Esophagus (tissue), 2 donors: ENCODE measurements at regions not wholly inside any gene's neighbourhood (a gene's known extent, or its start where the extent isn't known, plus 50 kb on each side); places are given as distances from the start of the nearest gene placed in this dataset.

Experiments used
- H3K27ac ChIP-seq, 2 donors: one replicate each; pipeline ENCODE4 v1.5.1; 2013; ENCODE audit warnings: low read depth in 2 of 2, mild to moderate bottlenecking in 2 of 2, inconsistent platforms in 1 of 2, low read length in 1 of 2, moderate library complexity in 1 of 2
- H3K27me3 ChIP-seq, 2 donors: one replicate each; pipeline ENCODE4 v1.6.1; 2013; ENCODE audit warnings: low read length in 2 of 2, control low read depth in 1 of 2, mild to moderate bottlenecking in 1 of 2; ENCODE audit not compliant: insufficient read depth in 2 of 2, control insufficient read depth in 1 of 2
- H3K36me3 ChIP-seq, 2 donors: one replicate each; pipeline ENCODE4 v1.6.1; 2013; ENCODE audit warnings: low read length in 1 of 2; ENCODE audit not compliant: control insufficient read depth in 2 of 2, insufficient read depth in 2 of 2
- H3K4me1 ChIP-seq, 2 donors: one replicate each; pipeline ENCODE4 v1.6.1; 2013; ENCODE audit warnings: low read length in 1 of 2; ENCODE audit not compliant: control insufficient read depth in 2 of 2, insufficient read depth in 2 of 2
- H3K4me3 ChIP-seq, 2 donors: one replicate each; pipeline ENCODE4 v1.5.1; 2013; ENCODE audit warnings: low read length in 2 of 2, mild to moderate bottlenecking in 2 of 2, low read depth in 1 of 2, moderate library complexity in 1 of 2
- H3K9me3 ChIP-seq, 2 donors: one replicate each; pipeline ENCODE4 v1.6.1; 2013; ENCODE audit warnings: mild to moderate bottlenecking in 2 of 2, low read depth in 1 of 2, low read length in 1 of 2, moderate library complexity in 1 of 2; ENCODE audit not compliant: control insufficient read depth in 2 of 2, insufficient read depth in 1 of 2
- WGBS, 2 donors: extraction: QIAGEN DNeasy Blood & Tissue Kit; methylation state at CpG; one replicate each; pipeline ENCODE4 v1.1.7; 2013; 5-methylcytosine and 5-hydroxymethylcytosine counted together
- donor health status: healthy with polysubstance abuse.
- donor health status: Bipolar disorder and iron deficiency.

DNA sequence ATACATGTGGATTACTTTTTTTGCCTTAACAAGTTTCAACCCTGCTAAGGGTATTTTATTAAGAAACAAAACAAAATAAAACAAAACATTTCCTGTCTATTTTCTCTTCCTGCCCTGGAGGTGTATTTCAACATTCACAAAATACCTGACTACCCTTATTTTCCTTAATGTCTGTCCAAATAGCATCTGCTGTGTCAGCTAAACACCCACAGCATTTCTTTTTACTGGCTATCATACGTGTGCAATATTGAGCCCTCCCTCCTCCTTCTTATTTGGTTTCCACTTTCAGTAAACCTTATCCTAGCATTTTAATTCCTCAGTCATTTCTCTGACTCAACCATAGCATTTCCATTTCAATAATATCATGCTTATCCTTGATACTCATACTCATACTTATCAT is 1420.0 kb upstream of the ZEB2 start:
- no peak overlapping the region for H3K4me3 ChIP-seq
- no peaks in the 10 kb centered on the region for H3K36me3 ChIP-seq
- H3K9me3 ChIP-seq, result no peaks in the 10 kb centered on the region
- 17 to 48% methylated on average over 1 of the region's 1 CpG for WGBS, 2 donors
- no peaks in the 10 kb centered on the region for H3K4me1 ChIP-seq
- no peaks in the 10 kb centered on the region for H3K27me3 ChIP-seq
- no peak overlapping the region for H3K27ac ChIP-seq

DNA sequence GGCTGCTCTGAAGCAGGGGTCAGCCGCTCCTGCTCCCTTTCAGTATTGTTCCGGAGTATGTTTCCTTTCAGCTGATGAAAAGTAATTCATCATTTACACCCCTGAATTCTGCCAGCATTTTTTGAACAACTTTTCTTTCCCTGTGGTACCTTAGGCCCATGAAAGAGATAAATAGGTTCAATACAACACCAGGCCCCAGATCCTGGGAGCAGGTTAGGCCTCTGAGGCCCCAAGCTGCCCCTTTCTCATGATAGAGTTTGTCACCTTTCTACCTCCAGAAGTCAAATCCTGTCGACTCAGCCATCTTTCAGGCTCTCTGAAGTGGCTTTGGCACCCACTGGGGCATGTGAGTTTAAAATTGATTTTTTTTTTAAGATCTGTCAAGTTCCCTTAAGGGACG is 1415.1 kb upstream of the ZEB2 start:
- 79 to 81% methylated on average over 4 of the region's 4 CpGs for WGBS, 2 donors
- Histone ChIP-seq H3K27ac (no peak overlapping the region), H3K4me1 (no peaks in the 10 kb centered on the region)

GRCh38 chr2:145931781-145932395 is 1412.0 kb upstream of the ZEB2 start:
- Histone ChIP-seq H3K27me3 (no peaks in the 10 kb centered on the region), H3K36me3 (no peaks in the 10 kb centered on the region), H3K4me1 (no peaks in the 10 kb centered on the region), H3K4me3 (no peak overlapping the region), H3K27ac (no peak overlapping the region), H3K9me3 (no peaks in the 10 kb centered on the region)
- 61 to 68% methylated on average over 2 of the region's 2 CpGs for WGBS, 2 donors

More for the DNA sequence above, 1415.1 kb upstream of the ZEB2 start:
- no peaks in the 10 kb centered on the region for H3K36me3 ChIP-seq
- H3K27me3 ChIP-seq, result no peaks in the 10 kb centered on the region
- no peaks in the 10 kb centered on the region for H3K9me3 ChIP-seq
- no peak overlapping the region for H3K4me3 ChIP-seq

- H3K9me3 ChIP-seq, result no peaks in the 10 kb centered on the region
- H3K27ac ChIP-seq, result no peak overlapping the region
- WGBS, 2 donors, result 34% methylated on average over 2 of the region's 2 CpGs
- H3K27me3 ChIP-seq, result no peaks in the 10 kb centered on the region
- no peaks in the 10 kb centered on the region for H3K4me1 ChIP-seq
- H3K36me3 ChIP-seq, result no peaks in the 10 kb centered on the region
- H3K4me3 ChIP-seq, result no peak overlapping the region
These were observed 1410.4 kb upstream of the ZEB2 start for GRCh38 chr2:145930318-145930717.

DNA sequence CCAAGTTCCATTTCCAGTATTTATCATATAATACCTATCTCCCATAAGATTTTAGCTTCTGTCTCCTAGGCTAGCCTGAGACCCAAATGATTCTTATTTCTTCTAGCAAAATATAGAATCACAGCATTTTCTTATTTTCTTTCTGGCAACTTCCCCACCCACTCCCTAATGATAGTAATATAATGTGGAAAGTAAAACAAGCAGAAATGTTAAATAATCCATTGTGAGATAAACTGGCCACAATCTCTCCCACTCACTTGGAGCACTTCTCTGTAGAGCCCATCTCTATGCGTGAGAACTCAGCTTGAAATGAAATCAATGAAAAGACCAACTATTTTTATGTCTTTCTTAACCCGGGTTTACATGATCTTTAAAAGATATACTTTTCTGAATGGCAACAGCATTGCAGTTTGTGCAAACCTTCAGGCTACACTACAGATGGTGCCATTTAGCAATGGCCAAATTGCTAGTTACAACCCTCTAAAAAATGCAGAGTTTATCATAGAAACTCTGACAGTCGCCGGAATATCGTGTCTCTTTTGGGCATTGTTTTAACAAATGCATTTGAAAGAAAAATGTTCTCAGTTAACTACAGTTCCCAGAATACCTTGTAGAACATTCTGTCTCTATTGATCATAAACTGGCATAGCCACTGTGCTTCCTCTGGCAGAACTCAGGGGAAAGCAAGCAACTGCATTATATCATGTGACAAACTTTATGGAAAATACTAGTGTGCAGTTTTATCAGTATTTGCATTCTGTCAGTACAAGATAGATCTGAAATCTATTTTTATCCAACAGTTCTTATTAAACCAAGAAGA is 1407.4 kb upstream of the ZEB2 start:
- Histone ChIP-seq H3K4me3 (no peak overlapping the region), H3K27ac (no peak overlapping the region), H3K27me3 (no peaks in the 10 kb centered on the region), H3K36me3 (no peaks in the 10 kb centered on the region), H3K4me1 (no peaks in the 10 kb centered on the region), H3K9me3 (no peaks in the 10 kb centered on the region)
- 67 to 69% methylated on average over 5 of the region's 5 CpGs for WGBS, 2 donors

GRCh38 chr2:145925591-145925990 is 1405.7 kb upstream of the ZEB2 start:
- H3K4me1 ChIP-seq, result no peaks in the 10 kb centered on the region
- H3K27ac ChIP-seq, result no peak overlapping the region
- H3K36me3 ChIP-seq, result no peaks in the 10 kb centered on the region
- no peak overlapping the region for H3K4me3 ChIP-seq
- no peaks in the 10 kb centered on the region for H3K27me3 ChIP-seq
- H3K9me3 ChIP-seq, result no peaks in the 10 kb centered on the region
- WGBS, 2 donors, result 67 to 75% methylated on average over 4 of the region's 4 CpGs

DNA sequence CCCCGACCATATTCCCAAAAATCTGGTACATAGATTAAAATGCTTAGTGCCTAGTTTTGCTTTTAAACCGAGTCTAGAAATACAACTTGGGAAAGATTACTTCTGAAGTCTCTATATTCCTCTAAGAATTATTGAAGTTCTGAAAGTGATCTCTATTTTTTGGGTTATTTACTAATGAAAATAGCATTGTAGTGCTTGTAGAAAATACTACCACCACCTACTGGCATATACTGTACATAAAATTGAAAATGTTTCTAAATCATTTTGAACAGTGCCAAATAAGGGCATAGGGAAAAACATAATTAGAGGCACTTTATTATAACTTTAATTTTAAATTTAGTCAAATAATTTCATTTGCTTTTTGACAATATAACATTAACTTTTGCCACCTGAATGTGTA is 1399.6 kb upstream of the ZEB2 start:
- 80 to 82% methylated on average over 2 of the region's 2 CpGs for WGBS, 2 donors

GRCh38 chr2:145918951-145919350 is 1399.0 kb upstream of the ZEB2 start:
- Histone ChIP-seq H3K4me1 (no peaks in the 10 kb centered on the region), H3K27ac (no peak overlapping the region), H3K9me3 (no peaks in the 10 kb centered on the region), H3K36me3 (no peaks in the 10 kb centered on the region), H3K4me3 (no peak overlapping the region), H3K27me3 (no peaks in the 10 kb centered on the region)
- WGBS, 2 donors, result 72 to 85% methylated on average over 1 of the region's 1 CpG

More for the DNA sequence above, 1399.6 kb upstream of the ZEB2 start:
- no peaks in the 10 kb centered on the region for H3K4me1 ChIP-seq
- H3K27me3 ChIP-seq, result no peaks in the 10 kb centered on the region
- no peaks in the 10 kb centered on the region for H3K9me3 ChIP-seq
- no peak overlapping the region for H3K4me3 ChIP-seq
- H3K36me3 ChIP-seq, result no peaks in the 10 kb centered on the region
- H3K27ac ChIP-seq, result no peak overlapping the region

DNA sequence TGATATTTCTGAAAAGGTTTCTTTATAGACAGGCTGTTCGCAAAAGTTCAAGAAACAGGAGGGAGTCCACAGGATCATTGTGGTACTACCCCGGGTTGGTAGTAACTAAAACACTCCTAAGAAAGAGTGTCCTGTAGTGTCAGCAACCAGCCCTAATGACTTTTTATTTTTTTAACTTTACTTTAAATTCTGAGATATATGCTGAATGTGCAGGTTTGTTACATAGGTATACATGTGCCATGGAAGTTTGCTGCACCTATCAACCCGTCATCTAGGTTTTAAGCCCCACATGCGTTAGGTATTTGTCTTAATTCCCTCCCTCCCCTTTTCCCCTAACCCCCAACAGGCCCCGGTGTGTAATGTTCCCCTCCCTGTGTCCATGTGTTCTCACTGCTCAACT is 1396.9 kb upstream of the ZEB2 start:
- Histone ChIP-seq H3K27ac (no peak overlapping the region), H3K27me3 (no peaks in the 10 kb centered on the region)
- WGBS, 2 donors, result 94 to 95% methylated on average over 5 of the region's 5 CpGs

DNA sequence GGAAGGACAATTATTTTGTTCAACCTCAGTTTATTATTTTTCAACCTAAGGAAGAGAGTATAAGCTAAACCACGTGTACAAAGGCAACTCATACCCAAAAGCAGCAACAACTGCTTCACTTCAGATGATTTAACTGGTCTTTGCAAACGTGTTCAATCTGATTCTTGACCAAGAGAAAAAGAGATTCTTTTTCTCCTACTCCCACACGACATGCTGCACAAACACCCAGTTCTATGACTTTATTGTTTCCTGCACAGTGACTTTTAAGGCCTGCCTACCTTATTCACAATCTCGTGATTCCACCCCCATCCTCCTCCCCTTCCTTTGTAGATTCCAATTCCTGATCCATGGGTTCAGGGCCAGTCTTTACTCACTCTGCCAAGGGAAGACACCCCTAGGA is 1394.8 kb upstream of the ZEB2 start:
- 69 to 74% methylated on average over 4 of the region's 4 CpGs for WGBS, 2 donors
- H3K36me3 ChIP-seq, result no peaks in the 10 kb centered on the region
- no peaks in the 10 kb centered on the region for H3K27me3 ChIP-seq
- H3K4me1 ChIP-seq, result no peaks in the 10 kb centered on the region
- no peak overlapping the region for H3K27ac ChIP-seq
- no peaks in the 10 kb centered on the region for H3K9me3 ChIP-seq
- no peak overlapping the region for H3K4me3 ChIP-seq

More for the DNA sequence above, 1396.9 kb upstream of the ZEB2 start:
- no peaks in the 10 kb centered on the region for H3K4me1 ChIP-seq
- no peaks in the 10 kb centered on the region for H3K36me3 ChIP-seq
- H3K9me3 ChIP-seq, result no peaks in the 10 kb centered on the region
- H3K4me3 ChIP-seq, result no peak overlapping the region
